CD4-positive, alpha-beta T cell treated with Interleukin-4 for 4 hours (primary cell): ENCODE measurements at regions not wholly inside any gene's neighbourhood (a gene's known extent, or its start where the extent isn't known, plus 50 kb on each side); places are given as distances from the start of the nearest gene placed in this dataset.
"Not testable (repeated sequence)": the region's sequence is repeated elsewhere in the genome, so short reads cannot be mapped to it uniquely, and the experiment has no call there.

Experiments used
- DNase-seq: peaks from one replicate; pipeline ENCODE4 v3.0.0-alpha.2; 2020

DNA sequence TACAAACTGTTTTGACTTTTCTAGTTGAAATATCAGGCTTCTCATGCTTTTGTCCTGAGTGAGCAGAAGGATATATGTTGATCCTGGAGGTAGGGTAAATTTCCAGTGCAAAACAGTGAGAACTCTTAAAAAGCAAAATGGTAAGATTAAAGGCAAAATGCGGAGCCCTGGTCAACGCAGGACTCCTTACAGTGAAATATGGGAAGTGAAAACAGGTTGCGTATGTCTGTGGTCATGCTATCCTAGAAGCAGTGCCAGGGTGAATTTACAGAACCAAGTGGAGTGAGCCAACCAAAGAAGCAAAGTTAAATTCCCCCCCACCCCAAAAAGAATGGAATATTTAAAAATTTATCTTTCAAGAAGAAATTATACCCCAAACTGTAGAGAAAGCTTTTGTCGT lies 256.4 kb downstream of the NR2F2 start:
- DNase-seq, result no peak

GRCh38 chr15:96589864-96590263 lies 259.4 kb downstream of the NR2F2 start:
- no peak for DNase-seq

GRCh38 chr15:96593735-96594134 lies 263.2 kb downstream of the NR2F2 start:
- no peak for DNase-seq

DNA sequence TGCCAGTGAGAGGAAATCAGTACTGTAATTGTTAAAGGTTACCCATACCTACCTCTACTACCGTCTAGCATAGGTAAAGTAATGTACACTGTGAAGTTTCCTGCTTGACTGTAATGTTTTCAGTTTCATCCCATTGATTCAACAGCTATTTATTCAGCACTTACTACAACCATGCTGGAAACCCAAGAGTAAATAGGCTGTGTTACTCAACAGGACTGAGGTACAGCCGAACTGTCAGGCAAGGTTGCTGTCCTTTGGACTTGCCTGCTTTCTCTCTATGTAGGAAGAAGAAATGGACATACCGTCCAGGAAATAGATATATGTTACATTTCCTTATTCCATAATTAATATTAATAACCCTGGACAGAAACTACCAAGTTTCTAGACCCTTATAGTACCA lies 265.5 kb downstream of the NR2F2 start:
- DNase-seq, result no peak

DNA sequence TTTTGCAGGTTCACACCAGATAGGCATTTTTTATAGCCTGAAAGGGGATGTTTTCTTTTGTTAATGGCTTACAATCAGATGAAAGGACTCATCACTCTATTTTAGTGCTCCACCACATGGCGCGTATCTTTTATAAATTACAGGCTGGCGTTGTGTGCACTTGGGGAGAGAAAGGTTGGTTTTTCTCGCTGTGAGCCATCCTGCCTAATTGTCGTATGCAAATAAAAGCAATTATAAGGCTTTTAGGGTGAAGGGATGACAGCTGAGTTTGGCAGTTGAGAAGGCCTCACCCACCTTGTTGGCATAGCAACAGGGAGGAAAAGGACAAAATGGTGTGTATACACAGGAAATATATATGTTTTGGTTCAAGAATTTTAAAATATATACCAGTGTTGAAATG lies 268.0 kb downstream of the NR2F2 start:
- DNase-seq, result no peak

DNA sequence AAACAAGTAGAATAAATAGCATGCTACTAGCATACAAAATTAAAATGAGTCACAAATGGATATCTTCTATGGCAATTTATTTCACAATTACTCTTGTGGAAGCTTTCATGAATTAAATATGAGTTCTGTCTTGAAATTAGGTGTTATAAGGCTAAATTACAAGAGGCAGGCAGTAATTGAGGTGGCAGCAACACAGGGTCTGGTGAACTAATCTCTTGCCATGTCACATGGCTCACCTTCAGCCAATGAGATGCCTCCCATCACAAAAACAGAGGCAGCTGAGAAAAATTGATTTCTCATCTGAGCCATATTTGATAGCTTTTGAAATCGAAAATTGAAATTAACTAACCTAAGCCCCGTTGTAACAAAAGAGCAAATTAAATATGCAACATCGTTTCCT lies 268.8 kb downstream of the NR2F2 start:
- DNase-seq, result no peak

- DNase-seq, result no peak
These were observed 269.9 kb downstream of the NR2F2 start for GRCh38 chr15:96600350-96600749.

- no peak for DNase-seq
These were observed 276.1 kb downstream of the NR2F2 start for GRCh38 chr15:96606617-96607016.

DNA sequence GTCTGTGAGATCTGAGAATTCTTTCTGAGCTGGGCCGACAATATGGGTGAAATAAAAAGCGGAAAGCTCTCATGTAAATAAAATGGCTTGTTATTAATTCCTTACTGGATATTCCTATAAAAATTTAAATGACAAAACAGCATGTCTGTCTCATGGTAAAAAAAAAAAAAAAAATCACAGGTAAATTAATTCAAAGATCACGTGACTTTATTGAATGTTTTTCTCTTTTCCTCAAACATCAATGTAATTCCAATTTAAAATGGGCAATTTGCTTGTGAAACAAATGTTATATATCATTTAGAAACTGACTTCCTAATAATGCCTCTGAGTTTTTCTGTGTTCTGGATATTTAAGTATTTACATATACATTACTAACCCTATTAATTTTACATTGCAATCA lies 280.3 kb downstream of the NR2F2 start:
- no peak for DNase-seq

GRCh38 chr15:96612917-96613316 lies 282.4 kb downstream of the NR2F2 start:
- no peak for DNase-seq

- no peak for DNase-seq
These were observed 288.7 kb downstream of the NR2F2 start for GRCh38 chr15:96619174-96619573.

- no peak for DNase-seq
These were observed 292.2 kb downstream of the NR2F2 start for GRCh38 chr15:96622714-96623113.

DNA sequence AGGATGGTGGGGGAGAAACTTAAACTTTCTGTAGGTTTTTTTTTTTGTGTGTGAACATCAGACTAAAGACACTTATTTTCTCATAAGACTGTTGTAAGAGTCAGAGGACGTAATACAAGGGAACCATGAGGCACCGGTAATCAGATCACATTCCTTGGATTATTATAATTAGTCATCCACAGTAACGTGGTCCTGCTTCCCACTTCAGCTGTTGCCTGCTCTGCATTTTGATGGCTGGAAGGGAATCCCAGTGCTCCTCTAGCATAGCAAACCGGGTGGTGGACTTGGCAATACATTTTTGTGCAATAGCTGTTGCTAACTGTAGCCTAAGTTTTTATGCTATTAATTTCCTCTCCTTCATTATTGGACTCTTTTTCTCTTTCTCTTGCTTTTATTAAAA lies 294.8 kb downstream of the NR2F2 start:
- DNase-seq, result no peak

DNA sequence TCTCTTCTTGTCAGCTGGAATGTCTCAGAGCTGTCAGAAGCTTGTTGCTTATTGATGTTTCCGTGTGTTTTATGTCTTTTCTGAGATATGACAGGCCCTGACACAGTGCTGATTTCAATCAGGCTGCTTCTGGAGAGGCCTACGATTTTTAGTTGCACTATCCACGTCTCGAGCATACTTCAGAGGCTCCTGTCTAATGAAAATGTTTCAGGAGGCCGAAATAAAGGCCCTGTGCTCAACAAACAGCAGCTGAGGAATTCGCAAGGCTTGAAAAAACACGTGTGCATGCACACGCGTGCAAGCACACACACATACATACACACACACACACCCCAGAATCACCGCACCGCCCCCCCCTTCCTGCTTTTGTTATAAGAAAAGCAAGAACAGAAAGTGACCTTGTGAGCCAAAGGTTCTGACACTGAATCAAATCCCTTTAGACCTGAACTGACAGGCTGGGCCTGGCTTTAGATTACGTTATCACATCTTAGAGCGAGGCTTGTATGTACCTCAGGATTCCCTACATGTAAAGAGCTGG lies 296.6 kb downstream of the NR2F2 start:
- no peak for DNase-seq

DNA sequence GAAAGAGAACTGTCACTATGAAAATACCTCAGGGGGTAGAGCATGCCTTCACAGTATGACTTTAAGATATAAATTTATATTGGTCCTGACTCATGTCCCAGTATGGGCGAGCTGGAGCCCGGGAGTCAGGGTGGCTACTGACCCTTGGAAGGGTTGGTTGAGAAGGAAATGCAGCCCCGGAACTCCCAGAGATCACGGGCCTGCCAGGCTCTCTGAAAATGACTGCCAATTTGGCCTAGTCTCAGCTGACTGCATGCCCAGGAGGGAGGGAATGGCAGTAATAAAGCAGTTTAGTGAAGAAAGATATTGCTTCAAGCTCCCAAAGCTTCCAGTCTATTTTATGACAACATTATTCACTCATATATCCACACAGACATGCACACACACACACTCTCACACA lies 299.0 kb downstream of the NR2F2 start:
- no peak for DNase-seq

DNA sequence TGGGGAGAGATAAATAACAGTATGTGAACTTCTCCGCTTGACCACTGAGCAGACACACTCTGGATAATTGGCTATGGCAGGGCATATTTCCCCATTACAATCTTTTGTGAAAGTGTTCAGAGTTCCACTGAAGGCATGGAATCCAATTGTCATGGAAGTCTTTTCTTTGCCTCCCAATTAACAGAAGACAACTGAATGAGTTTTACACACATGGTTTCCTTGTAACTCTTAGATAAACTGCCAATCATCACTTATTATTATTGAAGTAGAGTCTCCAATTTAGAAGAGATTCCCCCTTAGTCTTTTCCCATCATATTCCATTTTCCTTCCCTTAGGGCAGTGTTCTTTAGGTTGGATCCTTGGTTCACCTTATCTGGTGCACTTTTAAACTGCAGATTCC lies 308.3 kb downstream of the NR2F2 start:
- DNase-seq, result no peak

GRCh38 chr15:96645796-96646195 lies 315.3 kb downstream of the NR2F2 start:
- DNase-seq, result no peak

- DNase-seq, result no peak
These were observed 318.4 kb downstream of the NR2F2 start for GRCh38 chr15:96648866-96649265.

DNA sequence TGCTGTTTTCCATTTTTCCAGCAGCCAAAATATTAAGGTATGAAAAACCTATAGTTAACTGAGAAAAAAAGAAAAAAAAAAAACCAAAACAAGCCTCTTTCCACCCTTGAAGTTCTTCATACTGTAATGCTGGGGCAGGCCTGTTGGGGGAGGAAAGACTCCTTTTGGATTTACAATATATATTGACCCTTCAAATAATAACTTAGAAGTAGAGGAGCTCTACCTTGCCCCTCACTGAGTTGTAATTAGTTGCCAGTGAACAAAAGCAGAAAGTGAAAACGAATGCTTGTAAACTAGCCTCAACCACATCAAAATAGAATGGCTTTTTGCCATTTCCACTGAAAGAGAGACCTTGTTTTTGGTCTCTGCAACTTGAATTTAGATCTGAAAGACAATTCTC lies 326.6 kb downstream of the NR2F2 start:
- no peak for DNase-seq

DNA sequence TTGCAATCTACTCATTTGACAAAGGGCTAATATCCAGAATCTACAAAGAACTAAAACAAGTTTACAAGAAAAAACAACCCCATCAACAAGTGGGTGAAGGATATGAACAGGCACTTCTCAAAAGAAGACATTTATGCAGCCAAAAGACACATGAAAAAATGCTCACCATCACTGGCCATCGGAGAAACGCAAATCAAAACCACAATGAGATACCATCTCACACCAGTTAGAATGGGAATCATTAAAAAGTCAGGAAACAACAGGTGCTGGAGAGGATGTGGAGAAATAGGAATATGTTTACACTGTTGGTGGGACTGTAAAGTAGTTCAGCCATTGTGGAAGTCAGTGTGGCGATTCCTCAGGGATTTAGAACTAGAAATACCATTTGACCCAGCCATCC lies 336.5 kb downstream of the NR2F2 start:
- not testable (repeated sequence) for DNase-seq

- DNase-seq, result no peak
These were observed 339.9 kb downstream of the NR2F2 start for GRCh38 chr15:96670389-96670788.

DNA sequence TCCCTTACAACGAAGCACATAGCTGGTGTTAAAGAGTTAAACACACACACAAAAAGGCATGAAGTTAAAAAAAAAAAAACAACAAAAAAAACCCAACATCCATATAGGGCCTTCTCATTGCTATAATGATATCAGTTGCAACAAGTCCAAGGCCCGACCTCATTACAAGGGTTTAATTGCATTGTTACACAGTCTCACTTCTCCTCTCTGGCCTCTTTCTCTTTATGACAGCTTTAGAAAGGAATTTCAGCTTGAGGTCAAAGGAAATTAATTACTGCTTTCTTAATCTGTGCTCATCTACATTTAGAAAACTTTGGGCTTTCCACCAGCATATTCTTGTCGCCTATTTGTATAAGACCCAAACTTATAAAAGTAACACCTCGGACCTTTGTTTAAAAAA lies 342.1 kb downstream of the NR2F2 start:
- DNase-seq, result no peak

- no peak for DNase-seq
These were observed 347.9 kb downstream of the NR2F2 start for GRCh38 chr15:96678386-96678785.

GRCh38 chr15:96687388-96688107 lies 357.0 kb downstream of the NR2F2 start:
- DNase-seq, result no peak

DNA sequence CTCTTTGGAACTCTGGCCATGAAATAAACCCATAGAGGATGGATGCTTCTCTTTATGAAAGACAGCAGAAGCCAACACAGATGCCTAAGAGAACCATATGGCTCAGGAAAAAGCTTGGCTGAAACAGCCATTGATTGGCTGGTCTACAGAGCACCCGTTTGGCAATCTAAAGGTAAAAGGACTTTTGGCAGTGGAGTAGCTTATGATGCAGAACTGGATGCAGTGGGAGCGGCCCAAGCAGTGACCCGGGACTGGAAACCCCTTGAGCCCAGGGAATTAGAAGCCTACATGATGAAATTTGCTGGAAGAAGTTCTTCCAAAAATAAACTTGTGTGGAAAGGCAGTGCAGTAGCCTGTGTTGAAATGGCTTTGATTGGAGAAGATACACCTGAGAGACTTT lies 360.2 kb downstream of the NR2F2 start:
- DNase-seq, result no peak
